HepG2 (cell line): ENCODE measurements at regions not wholly inside any gene's neighbourhood (a gene's known extent, or its start where the extent isn't known, plus 50 kb on each side); places are given as distances from the start of the nearest gene placed in this dataset.

Experiments
- CBFB ChIP-seq: sonication (generic); formaldehyde crosslinking; IDR thresholded peaks from 2 replicates; pipeline ENCODE4 v1.4.0; 2020; ENCODE audit warnings: missing genetic modification reagents
- EZH2 ChIP-seq: conservative IDR thresholded peaks from 2 replicates; pipeline ENCODE4 v1.6.1; 2012; ENCODE audit warnings: mild to moderate bottlenecking, low read depth, low read length, moderate library complexity
- SP1 ChIP-seq, 2 experiments: fragments of 450-650 bp in 1 of 2; sonication (generic) in 1 of 2; formaldehyde crosslinking in 1 of 2; IDR thresholded peaks; 2 replicates each; pipeline versions ENCODE4 v1.4.0 to v1.6.1; 2016 to 2020; ENCODE audit warnings: missing genetic modification reagents in 1 of 2
- ZNF34 ChIP-seq: sonication (generic); formaldehyde crosslinking; IDR thresholded peaks from 2 replicates; pipeline ENCODE4 v1.4.0; 2020; ENCODE audit warnings: mild to moderate bottlenecking, missing genetic modification reagents, borderline replicate concordance
- ZSCAN9 ChIP-seq: IDR thresholded peaks from 2 replicates; pipeline ENCODE4 v1.6.1; 2016; ENCODE audit warnings: borderline replicate concordance

DNA sequence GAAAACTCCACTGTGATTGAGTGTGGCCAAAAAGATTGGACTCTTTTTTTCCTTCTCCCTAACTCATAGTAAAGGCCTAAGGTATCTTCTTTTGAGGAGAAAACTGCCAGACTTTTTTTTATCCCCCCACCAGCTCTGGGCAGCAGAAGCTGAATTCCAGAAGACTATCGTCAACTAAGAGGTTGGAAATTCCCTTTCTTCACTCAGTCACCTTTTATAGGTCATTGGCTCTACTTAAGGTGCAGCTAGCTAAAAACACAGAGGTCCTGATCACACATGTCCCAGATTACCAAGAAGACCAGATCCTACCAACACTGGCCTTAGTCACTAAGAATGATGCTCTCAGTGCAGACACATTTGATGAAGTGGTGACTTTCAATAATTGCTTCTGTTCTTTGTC is 1441.2 kb downstream of the PLA2G4A start:
- TF ChIP-seq ZSCAN9 (CRISPR knock-in tag): no peak
- TF ChIP-seq CBFB (CRISPR knock-in tag): no peak
- no peak for TF ChIP-seq EZH2
- no peak for TF ChIP-seq ZNF34 (CRISPR knock-in tag)
- no peak for TF ChIP-seq SP1 (IDR thresholded peaks at IDR 0.05)
- TF ChIP-seq SP1 (CRISPR knock-in tag; IDR thresholded peaks at IDR 0.05): no peak
